ENCODE measurements at regions not wholly inside any gene's neighbourhood (a gene's known extent, or its start where the extent isn't known, plus 50 kb on each side); places are given as distances from the start of the nearest gene placed in this dataset.

DNA sequence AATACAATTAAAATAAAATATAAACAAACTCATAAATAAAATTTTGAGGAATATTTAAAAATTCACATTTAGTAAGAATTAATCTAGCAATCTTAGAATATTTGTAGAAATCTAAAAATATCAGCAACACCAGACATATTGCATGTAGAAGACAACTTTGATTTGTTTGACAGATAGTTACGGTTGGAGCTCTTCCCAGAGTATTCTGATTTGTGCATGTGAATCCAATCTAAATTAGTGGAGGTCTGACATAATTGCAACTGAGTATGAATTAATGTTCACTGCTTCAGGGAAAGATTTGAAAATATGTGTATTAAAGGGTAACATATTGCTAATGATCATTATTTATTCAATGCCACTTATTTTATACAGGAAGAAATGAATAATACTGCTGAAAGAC is 1546.2 kb downstream of the BRINP3 start (continued):
- no peak for TF ChIP-seq RAD21 (conservative IDR thresholded peaks at IDR 0.05)

GRCh38 chr1:188937965-188938551 is 1539.6 kb downstream of the BRINP3 start:
- no peak overlapping the region for H3K9ac ChIP-seq (ENCODE audit: low read length)
- no peaks in the 10 kb centered on the region for H3K9me3 ChIP-seq (ENCODE audit: low read length)
- H3K36me3 ChIP-seq (ENCODE audit: insufficient read depth, low read length), result no peaks in the 10 kb centered on the region
- no peaks in the 10 kb centered on the region for H3K9me2 ChIP-seq (ENCODE audit: insufficient read depth, low read length)
- no peak overlapping the region for H3K4me2 ChIP-seq (ENCODE audit: low read length)
- no peak overlapping the region for H3K27ac ChIP-seq (ENCODE audit: low read length)
- no peaks in the 10 kb centered on the region for H4K20me1 ChIP-seq (ENCODE audit: insufficient read depth)
- H3F3A ChIP-seq (ENCODE audit: insufficient read depth, low read length, poor library complexity, severe bottlenecking), result no peaks in the 10 kb centered on the region
- TF ChIP-seq MXI1 (conservative IDR thresholded peaks at IDR 0.05; ENCODE audit: poor library complexity, severe bottlenecking) (no peak), SMC3 (conservative IDR thresholded peaks at IDR 0.05; ENCODE audit: poor library complexity) (no peak), RAD21 (conservative IDR thresholded peaks at IDR 0.05) (no peak), EZH2 (IDR thresholded peaks at IDR 0.05; ENCODE audit: borderline replicate concordance, insufficient read depth, low read length, poor library complexity, severe bottlenecking) (no peak), POLR2AphosphoS5 (IDR thresholded peaks at IDR 0.05) (no peak), EP300 (conservative IDR thresholded peaks at IDR 0.05; ENCODE audit: poor library complexity, severe bottlenecking) (no peak), TAF1 (IDR thresholded peaks at IDR 0.05; ENCODE audit: low read depth) (no peak), REST (IDR thresholded peaks at IDR 0.05; ENCODE audit: borderline replicate concordance) (no peak), CTCF (IDR thresholded peaks at IDR 0.05; ENCODE audit: poor library complexity, severe bottlenecking) (no peak)
- no peak overlapping the region for H2AFZ ChIP-seq (ENCODE audit: low read depth, low read length)
- H3K4me3 ChIP-seq (ENCODE audit: low read length), result no peak overlapping the region
- H3K79me2 ChIP-seq (replicated peaks; ENCODE audit: insufficient read depth, low read length), result no peaks in the 10 kb centered on the region
- no peaks in the 10 kb centered on the region for H3K27me3 ChIP-seq (ENCODE audit: insufficient read depth, low read depth, low read length)

DNA sequence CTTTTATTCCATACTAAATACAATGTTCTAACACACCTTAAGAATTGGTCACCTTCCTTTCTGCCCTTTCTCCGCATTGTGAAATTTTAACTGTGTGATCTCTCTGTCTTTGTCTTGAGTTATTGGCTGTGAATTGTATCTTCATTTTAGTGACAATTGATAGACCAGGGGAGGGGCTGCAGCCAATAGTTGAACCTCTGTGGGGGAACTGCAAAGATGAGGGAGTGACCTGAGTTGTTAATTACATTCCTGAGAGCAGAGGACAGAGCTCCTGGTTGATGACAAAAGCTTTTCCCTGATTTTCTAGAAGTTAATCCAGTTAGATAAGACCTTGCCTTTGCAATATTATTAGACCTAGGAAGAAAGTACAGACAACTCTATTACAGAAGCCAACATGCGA is 1535.7 kb downstream of the BRINP3 start:
- Histone ChIP-seq H3K9ac (ENCODE audit: low read length) (no peak overlapping the region), H3K27ac (ENCODE audit: low read length) (no peak overlapping the region), H2AFZ (ENCODE audit: low read depth, low read length) (no peak overlapping the region), H3K9me3 (ENCODE audit: low read length) (no peaks in the 10 kb centered on the region), H3K79me2 (replicated peaks; ENCODE audit: insufficient read depth, low read length) (no peaks in the 10 kb centered on the region), H3K27me3 (ENCODE audit: insufficient read depth, low read depth, low read length) (no peaks in the 10 kb centered on the region), H3K9me2 (ENCODE audit: insufficient read depth, low read length) (no peaks in the 10 kb centered on the region), H4K20me1 (ENCODE audit: insufficient read depth) (no peaks in the 10 kb centered on the region), H3F3A (ENCODE audit: insufficient read depth, low read length, poor library complexity, severe bottlenecking) (no peaks in the 10 kb centered on the region), H3K36me3 (ENCODE audit: insufficient read depth, low read length) (no peaks in the 10 kb centered on the region), H3K4me2 (ENCODE audit: low read length) (no peak overlapping the region), H3K4me3 (ENCODE audit: low read length) (no peak overlapping the region)
- TF ChIP-seq TAF1 (IDR thresholded peaks at IDR 0.05; ENCODE audit: low read depth) (no peak), RAD21 (conservative IDR thresholded peaks at IDR 0.05) (no peak), CTCF (IDR thresholded peaks at IDR 0.05; ENCODE audit: poor library complexity, severe bottlenecking) (no peak), EP300 (conservative IDR thresholded peaks at IDR 0.05; ENCODE audit: poor library complexity, severe bottlenecking) (no peak), MXI1 (conservative IDR thresholded peaks at IDR 0.05; ENCODE audit: poor library complexity, severe bottlenecking) (no peak), SMC3 (conservative IDR thresholded peaks at IDR 0.05; ENCODE audit: poor library complexity) (no peak), REST (IDR thresholded peaks at IDR 0.05; ENCODE audit: borderline replicate concordance) (no peak), EZH2 (IDR thresholded peaks at IDR 0.05; ENCODE audit: borderline replicate concordance, insufficient read depth, low read length, poor library complexity, severe bottlenecking) (no peak), POLR2AphosphoS5 (IDR thresholded peaks at IDR 0.05) (no peak)
